Stimulated activated CD4-positive, alpha-beta T cell treated with anti-CD3 and anti-CD28 coated beads, Interleukin-12 subunit alpha, Interleukin-12 subunit beta, amount 100 ng/mL, for 48 hours (primary cell): ENCODE measurements at regions not wholly inside any gene's neighbourhood (a gene's known extent, or its start where the extent isn't known, plus 50 kb on each side); places are given as distances from the start of the nearest gene placed in this dataset.

Experiments
- DNase-seq, 3 donors: peaks; one replicate each; pipeline ENCODE4 v3.0.0-alpha.2; 2020; ENCODE audit warnings: low read depth in 2 of 3, low spot score in 1 of 3

GRCh38 chr7:113825832-113826231, 93.0 kb downstream of the PPP1R3A start:
- DNase-seq = no peak

GRCh38 chr7:113824117-113824823, 94.5 kb downstream of the PPP1R3A start:
- no peak for DNase-seq

GRCh38 chr7:113819474-113819873, 99.3 kb downstream of the PPP1R3A start:
- DNase-seq = no peak

GRCh38 chr7:113816639-113817038, 102.2 kb downstream of the PPP1R3A start:
- no peak for DNase-seq

- DNase-seq = no peak
Measured at GRCh38 chr7:113813471-113813870, 105.3 kb downstream of the PPP1R3A start.

GRCh38 chr7:113812591-113813255, 106.1 kb downstream of the PPP1R3A start:
- no peak for DNase-seq

GRCh38 chr7:113810080-113810744, 108.6 kb downstream of the PPP1R3A start:
- DNase-seq = no peak

- DNase-seq = no peak
Measured at GRCh38 chr7:113809581-113809980, 109.2 kb downstream of the PPP1R3A start.

GRCh38 chr7:113806633-113807327, 112.0 kb downstream of the PPP1R3A start:
- DNase-seq = no peak

- DNase-seq = no peak
Measured at GRCh38 chr7:113805976-113806375, 112.8 kb downstream of the PPP1R3A start.

GRCh38 chr7:113804475-113805095, 114.2 kb downstream of the PPP1R3A start:
- DNase-seq = no peak

GRCh38 chr7:113801751-113802150, 117.1 kb downstream of the PPP1R3A start:
- no peak for DNase-seq

GRCh38 chr7:113800826-113801225, 118.0 kb downstream of the PPP1R3A start:
- DNase-seq = no peak

GRCh38 chr7:113799896-113800295, 118.9 kb downstream of the PPP1R3A start:
- no peak for DNase-seq

- no peak for DNase-seq
Measured at GRCh38 chr7:113797420-113798010, 121.3 kb downstream of the PPP1R3A start.

- no peak for DNase-seq
Measured at GRCh38 chr7:113796557-113796956, 122.3 kb downstream of the PPP1R3A start.

GRCh38 chr7:113794573-113794972, 124.2 kb downstream of the PPP1R3A start:
- DNase-seq = no peak

GRCh38 chr7:113793171-113793570, 125.6 kb downstream of the PPP1R3A start:
- DNase-seq = no peak

- DNase-seq = no peak
Measured at GRCh38 chr7:113790025-113790424, 128.8 kb downstream of the PPP1R3A start.

GRCh38 chr7:113787106-113787505, 131.7 kb downstream of the PPP1R3A start:
- DNase-seq = no peak

- DNase-seq = no peak
Measured at GRCh38 chr7:113784956-113785355, 133.9 kb downstream of the PPP1R3A start.
